HG03066 (cell line): ENCODE measurements at regions not wholly inside any gene's neighbourhood (a gene's known extent, or its start where the extent isn't known, plus 50 kb on each side); places are given as distances from the start of the nearest gene placed in this dataset.
"Not testable (repeated sequence)": the region's sequence is repeated elsewhere in the genome, so short reads cannot be mapped to it uniquely, and the experiment has no call there.

ENCODE experiments used
- ATAC-seq: cut with Tn5 transposase; IDR thresholded peaks from one replicate; pipeline ENCODE4 v1.9.1; 2021; ENCODE audit warnings: low read depth; ENCODE audit not compliant: unreplicated experiment

- ATAC-seq = no peak
Observed at GRCh38 chr2:89831641-89832498, 1140.4 kb downstream of the RPIA start.

GRCh38 chr2:89833116-89833779, 1141.8 kb downstream of the RPIA start:
- no peak for ATAC-seq

DNA sequence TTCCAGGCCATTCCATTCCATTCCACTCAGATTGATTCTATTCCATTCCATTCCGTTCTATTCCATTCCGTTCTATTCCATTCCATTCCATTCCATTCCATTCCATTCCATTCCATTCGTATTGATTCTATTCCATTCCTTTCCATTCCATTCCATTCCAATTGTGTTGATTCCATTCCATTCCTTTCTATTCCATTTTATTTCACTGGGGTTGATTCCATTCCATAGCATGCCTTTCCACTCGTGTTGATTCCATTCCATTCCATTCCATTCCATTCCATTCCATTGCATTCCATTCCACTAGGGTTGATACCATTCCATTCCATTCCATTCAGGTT, 1142.3 kb downstream of the RPIA start:
- ATAC-seq = no peak

DNA sequence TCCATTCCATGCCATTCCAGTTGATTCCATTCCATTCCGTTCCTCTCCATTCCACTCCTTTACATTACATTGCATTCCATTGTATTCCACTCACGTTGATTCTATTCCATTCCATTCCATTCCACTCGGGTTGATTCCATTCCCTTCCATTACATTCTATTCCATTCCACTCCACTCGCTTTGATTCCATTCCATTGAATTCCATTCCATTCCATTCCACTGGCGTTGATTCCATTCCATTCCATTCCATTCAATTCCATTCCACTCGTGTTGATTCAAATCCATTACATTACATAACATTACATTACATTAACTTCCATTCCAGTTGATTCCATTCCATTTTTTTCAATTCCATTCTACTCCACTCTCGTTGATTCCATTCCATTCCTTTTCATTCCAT, 1142.8 kb downstream of the RPIA start:
- ATAC-seq = no peak

- ATAC-seq = not testable (repeated sequence)
Observed at GRCh38 chr2:89836326-89836725, 1144.9 kb downstream of the RPIA start.

- no peak for ATAC-seq
Observed at GRCh38 chr2:89837962-89838625, 1146.6 kb downstream of the RPIA start.

- not testable (repeated sequence) for ATAC-seq
Observed at GRCh38 chr2:89840175-89840574, 1148.7 kb downstream of the RPIA start.

DNA sequence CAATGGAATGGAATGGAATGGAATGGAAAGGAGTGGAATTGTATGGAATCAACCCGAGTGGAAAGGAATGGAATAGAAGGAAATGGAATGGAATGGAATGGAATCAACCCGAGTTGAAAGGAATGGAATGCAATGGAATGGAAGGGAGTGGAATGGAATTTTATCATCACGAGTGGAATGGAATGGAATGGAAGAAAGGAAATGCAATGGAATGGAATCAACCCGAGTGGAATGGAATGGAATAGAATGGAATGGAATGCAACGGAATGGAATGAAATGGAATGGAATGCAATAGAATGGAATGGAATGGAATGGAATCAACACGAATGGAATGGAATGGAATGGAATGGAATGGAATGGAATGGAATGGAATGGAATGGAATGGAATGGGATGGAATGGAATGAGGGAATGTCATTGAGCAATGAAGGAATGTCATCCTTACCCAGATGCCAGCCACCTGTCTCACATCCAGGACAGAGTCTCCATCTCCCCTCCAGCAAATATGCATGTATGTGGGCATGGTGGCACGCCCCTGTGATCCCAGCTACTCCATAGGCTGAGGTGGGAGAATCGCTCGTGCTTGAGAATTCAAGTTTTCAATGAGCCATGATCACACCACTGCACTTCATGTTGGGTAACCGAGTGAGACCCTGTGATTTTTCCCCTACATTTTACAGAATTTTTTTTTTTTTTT, 1149.5 kb downstream of the RPIA start:
- not testable (repeated sequence) for ATAC-seq

GRCh38 chr2:89841476-89841840, 1150.0 kb downstream of the RPIA start:
- ATAC-seq = no peak

DNA sequence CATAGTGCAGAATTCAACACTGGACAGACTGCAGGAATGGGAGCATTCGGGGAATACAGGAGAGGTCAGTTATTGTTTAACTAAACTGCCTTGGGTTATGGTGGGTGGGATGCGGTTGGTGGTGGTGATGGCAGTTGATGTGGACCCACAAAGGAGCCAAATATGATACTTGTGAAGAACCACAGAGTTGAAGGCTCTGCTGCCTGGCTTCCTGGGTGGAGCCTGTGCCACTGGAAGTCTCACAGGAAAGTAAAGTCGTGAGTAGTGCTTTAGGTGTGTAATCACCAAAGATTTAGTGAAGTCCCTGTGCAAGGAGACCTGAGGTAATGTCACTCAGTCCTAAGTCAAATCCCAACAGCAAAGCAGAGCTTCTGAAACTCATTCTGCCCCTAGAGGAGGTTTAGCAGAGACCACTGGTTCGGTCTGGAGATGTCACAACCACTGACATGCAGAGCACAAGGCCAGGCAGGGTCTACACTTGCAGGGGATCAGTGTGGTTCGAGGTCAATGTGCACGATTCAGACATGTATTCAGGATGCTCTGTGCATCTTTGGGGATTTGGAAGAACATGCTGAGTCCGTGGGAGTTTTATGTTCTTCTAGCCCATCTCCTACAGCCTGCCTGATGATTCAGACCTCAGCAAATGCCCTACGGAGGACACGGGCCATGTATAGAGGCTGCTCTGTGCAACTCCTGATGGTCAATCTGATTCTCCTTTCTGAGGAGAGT, 1150.9 kb downstream of the RPIA start:
- no peak for ATAC-seq

GRCh38 chr2:89844221-89844943, 1152.9 kb downstream of the RPIA start:
- no peak for ATAC-seq

DNA sequence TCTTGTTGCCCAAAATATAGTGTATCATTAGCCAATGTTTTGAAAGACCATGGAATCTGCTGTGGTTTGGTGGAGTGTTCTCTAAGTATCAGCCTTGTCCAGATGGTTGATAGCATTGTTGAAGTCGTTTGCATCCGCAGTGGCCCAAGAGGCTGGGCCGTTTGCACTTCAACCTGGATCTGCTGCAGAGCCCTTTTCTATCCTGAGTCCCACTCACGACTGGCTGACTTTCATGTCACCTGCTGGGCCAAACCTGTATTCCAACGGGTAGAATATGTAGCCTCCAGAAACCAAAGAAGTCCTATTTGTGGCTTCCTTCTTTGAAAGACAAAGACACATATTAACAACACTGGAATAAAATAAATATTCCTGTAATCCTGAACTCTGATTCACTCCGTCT, 1154.1 kb downstream of the RPIA start:
- no peak for ATAC-seq

DNA sequence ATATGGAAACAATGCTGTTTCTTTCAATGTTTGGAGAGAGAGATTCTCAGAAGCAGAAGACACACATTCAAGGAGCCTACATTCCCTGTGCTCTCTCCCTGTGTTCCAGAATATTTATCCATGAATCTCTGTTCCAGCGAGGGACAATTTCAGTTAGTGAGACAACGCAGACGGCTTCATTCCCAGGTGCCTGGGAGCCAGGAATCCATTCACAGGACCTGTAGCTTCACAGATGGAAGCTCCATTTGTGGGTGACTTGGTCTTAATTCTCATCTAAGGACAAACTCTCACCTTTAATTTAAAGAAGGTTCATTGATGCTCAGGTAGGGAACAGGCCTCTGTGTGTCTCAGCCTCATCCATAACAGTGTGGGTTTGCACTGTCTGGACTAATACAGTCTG, 1156.6 kb downstream of the RPIA start:
- no peak for ATAC-seq

DNA sequence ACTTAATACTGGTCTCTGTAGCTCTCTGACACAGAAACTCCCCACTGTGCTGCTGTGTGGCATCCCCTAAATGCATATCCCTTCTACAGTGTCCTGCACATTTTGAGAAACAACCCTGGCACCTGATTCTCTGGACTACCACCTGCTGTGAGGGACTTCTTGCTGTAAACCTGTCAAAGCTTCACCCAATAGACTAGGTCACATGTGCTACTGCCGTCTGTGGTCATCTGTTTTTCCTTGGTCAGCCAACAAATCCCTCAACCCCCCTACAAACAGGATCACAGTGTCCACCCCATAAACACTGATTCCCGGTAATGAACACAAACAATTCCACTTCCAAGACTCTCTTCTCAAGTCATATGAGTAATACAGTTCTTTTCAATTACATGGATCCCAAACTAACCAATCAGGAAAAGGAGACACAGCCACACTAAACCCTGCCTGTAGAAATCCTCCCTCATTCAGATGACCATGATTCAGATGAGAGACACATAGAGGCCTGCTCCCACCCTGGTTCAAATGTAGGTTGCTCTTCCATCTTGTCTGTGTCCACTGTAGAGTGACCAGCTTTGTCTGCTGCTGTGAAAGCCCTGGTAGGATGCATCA, 1157.4 kb downstream of the RPIA start:
- ATAC-seq = no peak

DNA sequence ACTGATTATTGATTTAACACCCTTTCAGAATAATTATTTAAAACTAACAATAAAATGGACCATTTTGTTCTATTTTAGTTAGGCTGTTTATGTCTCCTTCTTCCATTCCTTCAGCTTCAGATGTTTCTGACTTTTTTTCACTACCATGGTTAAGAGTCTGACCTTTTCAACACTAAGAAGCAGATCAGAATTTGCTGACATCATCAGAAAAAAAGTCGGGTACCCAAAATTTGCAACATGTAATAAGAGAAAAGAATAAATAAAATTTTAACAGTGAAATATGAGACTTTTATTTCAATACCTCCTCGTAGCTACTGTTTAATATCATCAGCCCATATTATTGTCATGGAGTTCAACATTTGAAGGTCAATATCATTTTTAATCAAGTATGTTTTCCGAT, 1158.3 kb downstream of the RPIA start:
- no peak for ATAC-seq

- no peak for ATAC-seq
Observed at GRCh38 chr2:89850481-89850880, 1159.0 kb downstream of the RPIA start.

- ATAC-seq = no peak
Observed at GRCh38 chr2:89850881-89851582, 1159.6 kb downstream of the RPIA start.

DNA sequence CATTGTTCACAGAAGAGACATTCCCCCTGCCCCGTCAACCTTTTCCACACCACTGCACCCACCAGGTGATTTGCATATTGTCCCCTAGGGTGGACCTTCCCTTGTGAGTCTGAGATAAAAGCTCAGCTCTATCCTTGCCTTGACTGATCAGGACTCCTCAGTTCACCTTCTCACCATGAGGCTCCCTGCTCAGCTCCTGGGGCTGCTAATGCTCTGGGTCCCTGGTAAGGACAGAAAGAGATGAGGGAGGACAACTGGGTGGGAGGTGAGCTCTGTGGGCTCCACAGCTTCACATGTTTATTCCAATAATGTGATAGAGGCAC, 1160.1 kb downstream of the RPIA start:
- ATAC-seq = no peak

- not testable (repeated sequence) for ATAC-seq
Observed at GRCh38 chr2:89853427-89853826, 1162.0 kb downstream of the RPIA start.
